ENCODE measurements at regions not wholly inside any gene's neighbourhood (a gene's known extent, or its start where the extent isn't known, plus 50 kb on each side); places are given as distances from the start of the nearest gene placed in this dataset.

DNA sequence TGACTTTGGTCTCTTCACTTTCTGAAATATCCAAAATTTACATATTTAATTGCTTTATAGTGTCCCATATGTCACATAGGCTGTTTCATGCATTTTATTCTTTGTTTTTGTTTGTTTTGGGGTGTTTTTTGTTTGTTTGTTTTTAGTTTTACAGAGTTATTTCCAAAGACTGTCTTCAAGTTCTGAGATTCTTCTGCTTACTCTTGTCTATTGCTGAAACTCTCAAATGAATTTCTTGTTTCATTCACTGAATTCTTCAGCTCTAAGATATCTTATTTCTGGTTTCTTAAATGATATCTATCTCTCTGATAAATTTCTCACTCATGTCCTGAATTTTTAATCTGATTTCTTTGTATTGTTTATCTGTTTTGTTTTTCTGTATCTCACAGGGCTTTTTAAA is 412.0 kb upstream of the ATP2B1 start:
- TF ChIP-seq, protein P1, sequence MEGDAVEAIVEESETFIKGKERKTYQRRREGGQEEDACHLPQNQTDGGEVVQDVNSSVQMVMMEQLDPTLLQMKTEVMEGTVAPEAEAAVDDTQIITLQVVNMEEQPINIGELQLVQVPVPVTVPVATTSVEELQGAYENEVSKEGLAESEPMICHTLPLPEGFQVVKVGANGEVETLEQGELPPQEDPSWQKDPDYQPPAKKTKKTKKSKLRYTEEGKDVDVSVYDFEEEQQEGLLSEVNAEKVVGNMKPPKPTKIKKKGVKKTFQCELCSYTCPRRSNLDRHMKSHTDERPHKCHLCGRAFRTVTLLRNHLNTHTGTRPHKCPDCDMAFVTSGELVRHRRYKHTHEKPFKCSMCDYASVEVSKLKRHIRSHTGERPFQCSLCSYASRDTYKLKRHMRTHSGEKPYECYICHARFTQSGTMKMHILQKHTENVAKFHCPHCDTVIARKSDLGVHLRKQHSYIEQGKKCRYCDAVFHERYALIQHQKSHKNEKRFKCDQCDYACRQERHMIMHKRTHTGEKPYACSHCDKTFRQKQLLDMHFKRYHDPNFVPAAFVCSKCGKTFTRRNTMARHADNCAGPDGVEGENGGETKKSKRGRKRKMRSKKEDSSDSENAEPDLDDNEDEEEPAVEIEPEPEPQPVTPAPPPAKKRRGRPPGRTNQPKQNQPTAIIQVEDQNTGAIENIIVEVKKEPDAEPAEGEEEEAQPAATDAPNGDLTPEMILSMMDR (IDR thresholded peaks at IDR 0.05; ENCODE audit: low read depth, low read length), result no peak
- no peak for TF ChIP-seq EZH2phosphoT487 (IDR thresholded peaks at IDR 0.05; ENCODE audit: low read depth)
